IMR-90 (cell line): ENCODE measurements at regions not wholly inside any gene's neighbourhood (a gene's known extent, or its start where the extent isn't known, plus 50 kb on each side); places are given as distances from the start of the nearest gene placed in this dataset.

ENCODE experiments used
- ATAC-seq: fragments of 200-7000 bp; cut with Tn5 transposase; 2 replicates; pipeline ENCODE4 v1.9.1; 2020; ENCODE audit warnings: low read depth, mild to moderate bottlenecking, moderate library complexity
- BruUV-seq: library from RNA; stranded (reverse); fragments of 400-500 nt; replicated peaks from 2 replicates; lab custom pipeline; 2021; lab: Mats Ljungman, UMichigan
- CTCF ChIA-PET: fragments of 300-600 bp; formaldehyde crosslinking; extraction: SDS; loops from one replicate; lab custom pipeline; 2021; ENCODE audit warnings: antibody characterized with exemption; lab: Yijun Ruan, JAX
- POLR2A ChIA-PET: fragments of 300-600 bp; sonication (Branson Sonifier 250); formaldehyde crosslinking; loops from one replicate; lab custom pipeline; 2022; ENCODE audit warnings: antibody characterized with exemption; ENCODE audit not compliant: unreplicated experiment; lab: Charles Lee
- DNase-seq: peaks from one replicate; pipeline ENCODE4 v3.0.0; 2013
- H2AFZ ChIP-seq: replicated peaks from 2 replicates; pipeline ENCODE3; 2013; ENCODE audit warnings: low read length, mild to moderate bottlenecking; ENCODE audit not compliant: poor library complexity
- H2AK5ac ChIP-seq: 2 replicates; pipeline ENCODE4 v1.6.1; 2013; ENCODE audit warnings: low read depth, low read length, inconsistent platforms
- H2AK9ac ChIP-seq: replicated peaks from 2 replicates; pipeline ENCODE3; 2013; ENCODE audit warnings: mild to moderate bottlenecking, low read depth, low read length, moderate library complexity; ENCODE audit not compliant: poor library complexity
- H2BK120ac ChIP-seq: 2 replicates; pipeline ENCODE4 v1.6.1; 2013; ENCODE audit warnings: low read depth, low read length, inconsistent platforms
- H2BK15ac ChIP-seq: 3 replicates; pipeline ENCODE4 v1.6.1; 2013; ENCODE audit warnings: low read depth, low read length, inconsistent platforms
- H2BK20ac ChIP-seq: 2 replicates; pipeline ENCODE4 v1.6.1; 2013; ENCODE audit warnings: low read depth, mild to moderate bottlenecking, inconsistent platforms, low read length, moderate library complexity
- H2BK5ac ChIP-seq: 2 replicates; pipeline ENCODE4 v1.6.1; 2013; ENCODE audit warnings: mild to moderate bottlenecking, low read depth, low read length, inconsistent platforms; ENCODE audit not compliant: poor library complexity, severe bottlenecking
- H3K14ac ChIP-seq: replicated peaks from 2 replicates; pipeline ENCODE4 v1.6.1; 2013; ENCODE audit warnings: low read depth, low read length, inconsistent platforms
- H3K18ac ChIP-seq: 2 replicates; pipeline ENCODE4 v1.6.1; 2013; ENCODE audit warnings: low read depth, low read length, control low read depth
- H3K23ac ChIP-seq: 2 replicates; pipeline ENCODE4 v1.6.1; 2013; ENCODE audit warnings: low read depth, low read length, inconsistent platforms
- H3K27ac ChIP-seq: 2 replicates; pipeline ENCODE4 v1.5.1; 2013; ENCODE audit warnings: mild to moderate bottlenecking, control low read depth, low read length; ENCODE audit not compliant: insufficient read depth
- H3K27me3 ChIP-seq: 2 replicates; pipeline ENCODE4 v1.6.1; 2013; ENCODE audit warnings: low read length; ENCODE audit not compliant: control insufficient read depth, insufficient read depth
- H3K36me3 ChIP-seq: 2 replicates; pipeline ENCODE4 v1.6.1; 2013; ENCODE audit warnings: low read length, mixed read lengths; ENCODE audit not compliant: control insufficient read depth, insufficient read depth
- H3K4ac ChIP-seq: 2 replicates; pipeline ENCODE4 v1.6.1; 2013; ENCODE audit warnings: low read depth, low read length, inconsistent platforms
- H3K4me1 ChIP-seq: 2 replicates; pipeline ENCODE4 v1.6.1; 2013; ENCODE audit warnings: low read length, mixed read lengths; ENCODE audit not compliant: control insufficient read depth, insufficient read depth
- H3K4me2 ChIP-seq: 2 replicates; pipeline ENCODE4 v1.6.1; 2013; ENCODE audit warnings: low read depth, mild to moderate bottlenecking, control low read depth, low read length, moderate library complexity
- H3K4me3 ChIP-seq: 2 replicates; pipeline ENCODE4 v1.5.1; 2013; ENCODE audit warnings: low read depth, mild to moderate bottlenecking, control low read depth, low read length, moderate library complexity; ENCODE audit not compliant: insufficient read depth
- H3K56ac ChIP-seq: 2 replicates; pipeline ENCODE4 v1.6.1; 2013; ENCODE audit warnings: low read length, inconsistent platforms; ENCODE audit not compliant: insufficient read depth; ENCODE audit errors: extremely low read depth
- H3K79me1 ChIP-seq, 2 experiments: 2 replicates each; pipeline ENCODE4 v1.6.1; 2013; ENCODE audit warnings: low read length in 2 of 2, inconsistent platforms in 1 of 2, low read depth in 1 of 2
- H3K9ac ChIP-seq: 2 replicates; pipeline ENCODE4 v1.6.1; 2013; ENCODE audit warnings: low read depth, low read length, control low read depth
- H3K9me1 ChIP-seq: 2 replicates; pipeline ENCODE4 v1.6.1; 2013; ENCODE audit warnings: low read length, inconsistent platforms; ENCODE audit not compliant: insufficient read depth
- H3K9me3 ChIP-seq: 2 replicates; pipeline ENCODE4 v1.6.1; 2013; ENCODE audit warnings: low read length; ENCODE audit not compliant: control insufficient read depth, insufficient read depth
- H4K20me1 ChIP-seq: 2 replicates; pipeline ENCODE4 v1.6.1; 2013; ENCODE audit warnings: low read length, inconsistent platforms; ENCODE audit not compliant: insufficient read depth
- H4K5ac ChIP-seq: 2 replicates; pipeline ENCODE4 v1.6.1; 2013; ENCODE audit warnings: mild to moderate bottlenecking, low read depth, low read length, control low read depth
- H4K8ac ChIP-seq, 2 experiments: 2 replicates each; pipeline ENCODE4 v1.6.1; 2013; ENCODE audit warnings: low read depth in 2 of 2, low read length in 2 of 2, control low read depth in 1 of 2, inconsistent platforms in 1 of 2
- H4K91ac ChIP-seq: 2 replicates; pipeline ENCODE4 v1.6.1; 2013; ENCODE audit warnings: low read depth, low read length, inconsistent platforms; ENCODE audit not compliant: insufficient read depth
- BHLHE40 ChIP-seq: fragments of 150-350 bp; IDR thresholded peaks from 2 replicates; pipeline ENCODE4 v1.6.1; 2016; ENCODE audit warnings: mild to moderate bottlenecking, low read depth, low read length
- CEBPB ChIP-seq: IDR thresholded peaks from 2 replicates; pipeline ENCODE4 v1.6.1; 2012; ENCODE audit warnings: low read depth, low read length, improper control_type of control experiment
- ELK1 ChIP-seq: fragments of 150-350 bp; IDR thresholded peaks from 2 replicates; pipeline ENCODE4 v1.6.1; 2016; ENCODE audit warnings: low read depth, mild to moderate bottlenecking, low read length, moderate library complexity, borderline replicate concordance
- NFE2L2 ChIP-seq: fragments of 150-350 bp; IDR thresholded peaks from 2 replicates; pipeline ENCODE4 v1.6.1; 2016; ENCODE audit warnings: low read depth, mild to moderate bottlenecking, low read length
- SMC3 ChIP-seq: fragments of 150-350 bp; IDR thresholded peaks from 2 replicates; pipeline ENCODE4 v1.6.1; 2016; ENCODE audit warnings: low read depth, mild to moderate bottlenecking, antibody characterized with exemption, low read length, moderate library complexity
- dilution Hi-C: fragments of 300-500 bp; cut with HindIII; formaldehyde crosslinking; loops from one replicate; pipeline ENCODE4 v1.14.3; 2018; ENCODE audit warnings: low sequenced_read_pairs; ENCODE audit not compliant: unreplicated experiment
- in situ Hi-C: fragments of 300-500 bp; cut with MboI; formaldehyde crosslinking; loops from 3 replicates; pipeline ENCODE4 v1.14.3; 2019; ENCODE audit warnings: low sequenced_read_pairs, inconsistent platforms, mixed read lengths
- intact Hi-C: fragments of 100-400 bp; cut with micrococcal nuclease; formaldehyde crosslinking; loops from 2 replicates; pipeline ENCODE4 v1.10.0; 2022

- no peak overlapping the region for H3K56ac ChIP-seq
- H4K20me1 ChIP-seq: no peaks in the 10 kb centered on the region
- no peaks in the 10 kb centered on the region for H3K9me3 ChIP-seq
- no peak overlapping the region for H2BK5ac ChIP-seq
- no peak overlapping the region for H4K91ac ChIP-seq
- no peaks in the 10 kb centered on the region for H3K27me3 ChIP-seq
- H3K27ac ChIP-seq: no peak overlapping the region
- H3K4ac ChIP-seq: no peak overlapping the region
- no peak overlapping the region for H3K4me2 ChIP-seq
- no peak overlapping the region for H4K5ac ChIP-seq
- CTCF ChIA-PET: interaction anchor here (0.9 kb wide), 1 partner anchor 35 kb away, joined by 3 read pairs; no protein-coding TSS in a partner anchor
- no peaks in the 10 kb centered on the region for H3K4me1 ChIP-seq
- in situ Hi-C loops (no loop called here), dilution Hi-C loops (no loop called here), intact Hi-C loops (no loop called here)
- no peak overlapping the region for H2AK9ac ChIP-seq
- H3K4me3 ChIP-seq: no peak overlapping the region
- no peak overlapping the region for H2BK15ac ChIP-seq
- H3K79me1 ChIP-seq: no peaks in the 10 kb centered on the region
- no peak overlapping the region for H3K23ac ChIP-seq
- no peak for ATAC-seq
- TF ChIP-seq CEBPB: no peak
- TF ChIP-seq BHLHE40: no peak
- TF ChIP-seq NFE2L2: no peak
- TF ChIP-seq SMC3: no peak
- TF ChIP-seq ELK1: no peak
- no peaks in the 10 kb centered on the region for H3K36me3 ChIP-seq
- no peak overlapping the region for H2BK120ac ChIP-seq
- no peaks in the 10 kb centered on the region for H3K9me1 ChIP-seq
- POLR2A ChIA-PET: no interaction called here
- BruUV-seq: no TSS peak
- no peak overlapping the region for H3K14ac ChIP-seq
- H2AK5ac ChIP-seq: no peak overlapping the region
- H2AFZ ChIP-seq: no peak overlapping the region
- no peak overlapping the region for H3K18ac ChIP-seq
- H3K9ac ChIP-seq: no peak overlapping the region
- H4K8ac ChIP-seq: no peak overlapping the region
- no peak for DNase-seq
- H2BK20ac ChIP-seq: no peak overlapping the region
Measured at GRCh38 chr12:60014436-60014835, 418.6 kb downstream of the SLC16A7 start.
